Caco-2 (cell line): ENCODE measurements at regions not wholly inside any gene's neighbourhood (a gene's known extent, or its start where the extent isn't known, plus 50 kb on each side); places are given as distances from the start of the nearest gene placed in this dataset.
"Not testable (repeated sequence)": the region's sequence is repeated elsewhere in the genome, so short reads cannot be mapped to it uniquely, and the experiment has no call there.

Source experiments
- BruUV-seq: library from RNA; stranded (reverse); fragments of 400-500 nt; replicated peaks from 2 replicates; lab custom pipeline; 2021; lab: Mats Ljungman, UMichigan
- CTCF ChIA-PET: fragments of 300-600 bp; sonication (Branson Sonifier 250); formaldehyde crosslinking; loops from one replicate; lab custom pipeline; 2022; ENCODE audit warnings: antibody characterized with exemption; lab: Charles Lee
- POLR2A ChIA-PET: fragments of 300-600 bp; sonication (Branson Sonifier 250); formaldehyde crosslinking; loops from one replicate; lab custom pipeline; 2022; ENCODE audit warnings: antibody characterized with exemption; lab: Charles Lee
- DNase-seq, 2 experiments: peaks; one replicate each; pipeline versions ENCODE4 v3.0.0 to v3.0.0-alpha.2; 2020 to 2022
- H3K27me3 ChIP-seq: replicated peaks from 2 replicates; pipeline ENCODE4 v1.6.0; 2011; ENCODE audit warnings: low read length; ENCODE audit not compliant: control insufficient read depth, insufficient read depth
- H3K36me3 ChIP-seq: 2 replicates; pipeline ENCODE4 v1.5.1; 2011; ENCODE audit warnings: low read length; ENCODE audit not compliant: control insufficient read depth, insufficient read depth
- H3K4me1 ChIP-seq: fragments of 250-450 bp; sonication (Bioruptor Pico); 2 replicates; pipeline ENCODE4 v1.5.1; 2020; ENCODE audit warnings: mild to moderate bottlenecking
- H3K4me3 ChIP-seq: 2 replicates; pipeline ENCODE4 v1.5.1; 2011; ENCODE audit warnings: low read depth, mild to moderate bottlenecking, control low read depth, low read length
- H3K9me3 ChIP-seq: fragments of 250-450 bp; sonication (Bioruptor Pico); 2 replicates; pipeline ENCODE4 v1.5.1; 2020; ENCODE audit warnings: mild to moderate bottlenecking, moderate library complexity
- H3K27ac Mint-ChIP-seq: one replicate; pipeline ENCODE4 v1.8.0; 2022; ENCODE audit warnings: mixed read lengths; ENCODE audit not compliant: unreplicated experiment
- H3K27me3 Mint-ChIP-seq: one replicate; pipeline ENCODE4 v1.8.0; 2022; ENCODE audit warnings: mixed read lengths; ENCODE audit not compliant: insufficient read depth, unreplicated experiment
- H3K36me3 Mint-ChIP-seq: one replicate; pipeline ENCODE4 v1.8.0; 2022; ENCODE audit warnings: mild to moderate bottlenecking, mixed read lengths; ENCODE audit not compliant: insufficient read depth, unreplicated experiment
- H3K4me1 Mint-ChIP-seq: one replicate; pipeline ENCODE4 v1.8.0; 2022; ENCODE audit warnings: low read depth, mixed read lengths; ENCODE audit not compliant: unreplicated experiment
- H3K4me3 Mint-ChIP-seq: one replicate; pipeline ENCODE4 v1.8.0; 2022; ENCODE audit warnings: mild to moderate bottlenecking, moderate library complexity, mixed read lengths; ENCODE audit not compliant: unreplicated experiment
- H3K9me3 Mint-ChIP-seq: one replicate; pipeline ENCODE4 v1.8.0; 2022; ENCODE audit warnings: mixed read lengths; ENCODE audit not compliant: unreplicated experiment
- intact Hi-C: fragments of 100-400 bp; cut with micrococcal nuclease; formaldehyde crosslinking; loops from one replicate; pipeline ENCODE4 v1.10.0; 2022; ENCODE audit not compliant: unreplicated experiment
- TF ChIP-seq, protein P1 (sequence below), 2 experiments: fragments of 200-600 bp in 1 of 2; IDR thresholded peaks; 1 replicate in 1 of 2; 2 replicates in 1 of 2; pipeline versions ENCODE4 v1.5.1 to v1.8.0; 2011 to 2022; ENCODE audit warnings: antibody characterized with exemption in 1 of 2, control low read depth in 1 of 2, inconsistent platforms in 1 of 2, low read depth in 1 of 2, low read length in 1 of 2, mild to moderate bottlenecking in 1 of 2, moderate library complexity in 1 of 2; ENCODE audit not compliant: insufficient read depth in 1 of 2, severe bottlenecking in 1 of 2, unreplicated experiment in 1 of 2

DNA sequence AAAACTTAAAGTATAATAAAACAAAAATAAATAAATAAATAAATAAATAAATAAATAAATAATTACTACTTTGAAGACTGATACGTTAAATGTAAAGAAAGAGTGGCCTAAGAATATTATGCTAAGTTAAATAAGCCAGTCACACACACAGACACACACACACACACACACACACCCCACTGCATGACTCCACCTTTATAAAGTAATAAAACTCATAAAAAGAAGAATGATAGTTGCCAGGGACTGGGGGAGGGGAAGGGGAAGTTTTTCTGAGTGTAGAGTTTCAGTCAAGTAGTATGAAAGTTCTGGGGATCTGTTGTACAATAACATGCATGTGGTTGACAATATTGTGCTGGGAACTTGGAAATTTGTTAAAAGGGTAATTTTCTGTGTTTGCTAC lies 1237.5 kb upstream of the GYPC start:
- Histone ChIP-seq H3K9me3 (no peaks in the 10 kb centered on the region), H3K4me1 (no peaks in the 10 kb centered on the region), H3K27me3 (no peaks in the 10 kb centered on the region), H3K36me3 (no peaks in the 10 kb centered on the region), H3K4me3 (no peak overlapping the region)
- TF ChIP-seq, protein P1, sequence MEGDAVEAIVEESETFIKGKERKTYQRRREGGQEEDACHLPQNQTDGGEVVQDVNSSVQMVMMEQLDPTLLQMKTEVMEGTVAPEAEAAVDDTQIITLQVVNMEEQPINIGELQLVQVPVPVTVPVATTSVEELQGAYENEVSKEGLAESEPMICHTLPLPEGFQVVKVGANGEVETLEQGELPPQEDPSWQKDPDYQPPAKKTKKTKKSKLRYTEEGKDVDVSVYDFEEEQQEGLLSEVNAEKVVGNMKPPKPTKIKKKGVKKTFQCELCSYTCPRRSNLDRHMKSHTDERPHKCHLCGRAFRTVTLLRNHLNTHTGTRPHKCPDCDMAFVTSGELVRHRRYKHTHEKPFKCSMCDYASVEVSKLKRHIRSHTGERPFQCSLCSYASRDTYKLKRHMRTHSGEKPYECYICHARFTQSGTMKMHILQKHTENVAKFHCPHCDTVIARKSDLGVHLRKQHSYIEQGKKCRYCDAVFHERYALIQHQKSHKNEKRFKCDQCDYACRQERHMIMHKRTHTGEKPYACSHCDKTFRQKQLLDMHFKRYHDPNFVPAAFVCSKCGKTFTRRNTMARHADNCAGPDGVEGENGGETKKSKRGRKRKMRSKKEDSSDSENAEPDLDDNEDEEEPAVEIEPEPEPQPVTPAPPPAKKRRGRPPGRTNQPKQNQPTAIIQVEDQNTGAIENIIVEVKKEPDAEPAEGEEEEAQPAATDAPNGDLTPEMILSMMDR (IDR thresholded peaks at IDR 0.05; ENCODE audit: insufficient read depth in 1 of 2, low read depth in 1 of 2, low read length in 1 of 2, severe bottlenecking in 1 of 2, unreplicated experiment in 1 of 2): no peak
- H3K4me3 Mint-ChIP-seq: no peak overlapping the region
- no peaks in the 10 kb centered on the region for H3K27me3 Mint-ChIP-seq
- no peaks in the 10 kb centered on the region for H3K36me3 Mint-ChIP-seq
- BruUV-seq: no TSS peak
- CTCF ChIA-PET: no interaction called here
- no peak for DNase-seq
- POLR2A ChIA-PET: no interaction called here
- no peak overlapping the region for H3K27ac Mint-ChIP-seq
- intact Hi-C loops: no loop called here
- no peaks in the 10 kb centered on the region for H3K4me1 Mint-ChIP-seq
- peaks cover 7% of the 10 kb centered on the region for H3K9me3 Mint-ChIP-seq

DNA sequence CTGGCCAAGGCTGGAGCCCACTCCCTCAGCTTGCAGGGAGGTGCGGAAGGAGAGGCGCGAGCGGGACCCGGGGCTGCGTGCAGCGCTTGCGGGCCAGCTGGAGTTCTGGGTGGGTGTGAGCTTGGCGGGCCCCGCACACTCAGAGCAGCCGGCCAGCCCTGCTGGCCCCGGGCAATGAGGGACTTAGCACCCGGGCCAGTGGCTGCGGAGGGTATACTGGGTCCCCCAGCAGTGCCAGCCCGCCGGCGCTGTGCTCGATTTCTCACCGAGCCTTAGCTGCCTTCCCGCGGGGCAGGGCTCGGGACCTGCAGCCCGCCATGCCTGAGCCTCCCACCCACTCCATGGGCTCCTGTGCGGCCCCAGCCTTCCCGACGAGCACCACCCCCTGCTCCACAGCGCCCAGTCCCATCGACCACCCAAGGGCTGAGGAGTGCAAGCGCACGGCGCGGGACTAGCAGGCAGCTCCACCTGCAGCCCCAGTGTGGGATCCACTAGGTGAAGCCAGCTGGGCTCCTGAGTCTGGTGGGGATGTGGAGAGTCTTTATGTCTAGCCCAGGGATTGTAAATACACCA lies 1233.7 kb upstream of the GYPC start:
- H3K4me3 Mint-ChIP-seq, POLR2A ChIA-PET, DNase-seq, intact Hi-C loops, BruUV-seq, H3K27ac Mint-ChIP-seq, H3K9me3 ChIP-seq, H3K36me3 Mint-ChIP-seq, H3K9me3 Mint-ChIP-seq, H3K27me3 ChIP-seq, H3K36me3 ChIP-seq, H3K4me1 Mint-ChIP-seq, H3K4me1 ChIP-seq, CTCF ChIA-PET, H3K27me3 Mint-ChIP-seq, H3K4me3 ChIP-seq: not testable (repeated sequence)

DNA sequence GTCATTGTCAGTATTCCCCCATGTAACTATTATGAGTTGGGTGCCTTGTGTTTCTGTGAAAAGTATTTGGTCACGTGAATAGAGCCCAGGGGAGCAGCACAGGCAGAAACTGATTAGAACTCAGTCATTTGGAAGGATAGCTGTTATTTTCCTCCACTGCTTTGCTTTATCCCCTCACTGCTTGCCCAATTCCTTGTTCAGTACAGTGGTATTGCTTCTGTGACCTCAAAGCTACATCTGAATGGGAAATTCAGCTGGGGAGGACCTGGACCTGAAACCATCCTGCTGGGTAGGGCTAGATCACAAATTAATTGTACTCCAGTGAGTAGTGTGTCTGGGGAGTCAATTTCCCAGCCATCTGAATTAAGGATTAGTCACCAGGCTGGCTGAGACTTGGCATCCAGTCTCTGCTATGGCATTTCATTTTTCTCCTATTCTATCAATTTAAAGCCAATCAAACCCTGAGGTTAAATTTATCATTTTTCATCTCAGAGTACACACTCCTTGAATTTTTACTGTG lies 1231.6 kb upstream of the GYPC start:
- Mint-ChIP-seq H3K27ac (no peak overlapping the region), H3K4me1 (no peaks in the 10 kb centered on the region), H3K27me3 (no peaks in the 10 kb centered on the region), H3K9me3 (peaks cover 4% of the 10 kb centered on the region), H3K4me3 (no peak overlapping the region), H3K36me3 (no peaks in the 10 kb centered on the region)
- CTCF ChIA-PET: no interaction called here
- no peaks in the 10 kb centered on the region for H3K27me3 ChIP-seq
- POLR2A ChIA-PET: no interaction called here
- BruUV-seq: no TSS peak
- no peak overlapping the region for H3K4me3 ChIP-seq
- no peak for DNase-seq
- H3K36me3 ChIP-seq: no peaks in the 10 kb centered on the region
- no peaks in the 10 kb centered on the region for H3K4me1 ChIP-seq
- TF ChIP-seq, protein P1 (IDR thresholded peaks at IDR 0.05; ENCODE audit: insufficient read depth in 1 of 2, low read depth in 1 of 2, low read length in 1 of 2, severe bottlenecking in 1 of 2, unreplicated experiment in 1 of 2): no peak
- H3K9me3 ChIP-seq: no peaks in the 10 kb centered on the region
- intact Hi-C loops: no loop called here
